Amniotic epithelial cell (primary cell): ENCODE measurements at regions not wholly inside any gene's neighbourhood (a gene's known extent, or its start where the extent isn't known, plus 50 kb on each side); places are given as distances from the start of the nearest gene placed in this dataset.

ENCODE experiments used
- DNase-seq: peaks from one replicate; pipeline ENCODE4 v3.0.0-alpha.2; 2010; ENCODE audit warnings: low read depth

DNA sequence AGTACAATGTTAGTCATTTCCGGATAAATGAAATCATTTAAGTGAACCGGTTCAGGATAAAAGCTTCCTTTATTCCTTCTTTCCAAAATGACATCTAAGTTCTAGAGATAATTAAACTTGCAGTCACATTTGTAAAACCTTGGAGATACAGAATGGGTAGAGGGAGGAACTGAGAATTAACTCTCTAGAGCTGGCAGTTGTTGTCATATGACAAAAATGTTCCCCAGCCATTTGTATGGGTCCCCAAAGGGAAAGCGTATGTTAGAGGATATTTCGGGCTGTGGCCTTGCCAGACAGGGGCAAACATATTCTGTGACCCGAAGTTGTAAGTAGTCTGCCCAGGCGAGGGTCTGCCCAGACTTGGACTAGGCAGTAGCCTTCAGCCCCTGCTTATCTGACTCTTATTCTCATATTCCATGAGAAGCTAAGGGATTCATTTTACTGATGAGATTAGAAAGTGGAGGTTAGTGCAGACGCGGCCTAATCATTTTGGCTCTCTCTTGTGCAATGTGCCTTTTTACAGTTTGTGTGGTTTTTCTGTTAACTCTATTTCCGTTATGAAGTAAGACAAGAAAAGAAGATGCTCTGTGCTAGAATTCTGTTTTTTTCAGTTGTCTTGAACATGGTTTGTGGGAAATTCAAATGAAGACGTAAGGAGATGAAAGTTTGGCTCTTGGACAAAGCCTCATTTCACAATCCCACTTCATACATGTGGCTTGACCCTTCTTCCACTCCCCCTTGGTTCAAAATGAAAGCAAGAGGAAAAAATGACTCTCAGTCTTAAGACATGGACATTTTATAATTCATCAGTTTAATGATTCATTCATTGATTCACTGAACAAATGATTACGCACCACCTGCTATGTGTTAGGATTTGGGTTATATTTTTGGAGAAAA lies 2394.2 kb upstream of the AGA start:
- DNase-seq, result no peak

DNA sequence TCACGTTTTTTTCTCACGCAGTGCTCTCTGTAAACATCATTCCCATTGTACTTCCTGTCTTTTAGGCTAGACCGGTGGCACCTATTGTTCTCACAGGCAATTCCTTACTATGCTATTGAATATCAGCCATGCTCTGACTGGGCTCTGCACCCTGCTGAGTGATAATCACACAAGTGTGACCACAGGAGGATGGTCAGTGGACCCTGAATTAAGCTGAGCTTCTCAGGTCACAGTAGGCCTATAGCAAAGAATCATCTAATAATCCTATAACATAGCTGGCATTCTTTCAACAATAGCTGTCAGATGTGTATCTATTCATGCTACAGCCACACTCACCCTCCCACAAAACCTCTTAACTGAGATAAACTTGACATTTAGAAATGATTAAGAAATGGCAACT lies 2399.8 kb upstream of the TENM3 start:
- DNase-seq, result no peak

DNA sequence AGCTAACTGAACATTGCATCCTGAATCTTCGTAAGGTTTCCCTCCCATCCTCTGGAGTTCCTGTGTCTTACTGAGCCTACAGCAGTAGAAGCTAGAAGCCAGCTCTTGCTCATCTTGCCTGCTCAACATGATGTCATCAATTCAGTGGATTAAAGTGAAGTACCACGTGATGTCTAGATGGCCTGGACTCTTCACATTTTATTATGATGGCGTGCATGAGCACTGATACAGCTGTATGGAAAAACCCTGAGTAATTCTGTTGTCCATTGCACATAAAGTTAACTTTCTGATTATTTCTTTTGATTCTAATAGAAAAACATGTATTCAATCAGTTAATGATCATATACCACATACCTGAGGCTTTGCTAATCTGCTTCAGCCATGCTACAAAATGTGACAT lies 2387.7 kb upstream of the TENM3 start:
- DNase-seq, result no peak

DNA sequence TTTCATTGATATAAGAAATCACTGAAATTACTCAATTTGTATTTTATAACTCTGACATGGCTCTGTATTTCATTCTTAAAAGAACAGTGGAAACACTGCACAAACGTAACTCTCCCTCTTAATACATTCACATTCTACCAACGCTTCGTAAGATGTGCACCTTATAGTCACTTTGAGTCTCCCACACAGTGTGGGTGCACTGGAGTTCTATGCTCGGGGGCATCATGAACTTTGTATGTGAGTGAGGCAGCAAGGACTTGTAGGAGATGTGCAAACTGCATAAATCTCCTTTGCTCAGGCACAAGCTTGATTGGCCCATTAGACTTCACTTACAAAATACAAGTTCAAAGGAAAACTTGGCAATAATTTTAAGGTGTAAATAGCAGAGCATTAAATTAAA lies 2385.0 kb upstream of the TENM3 start:
- DNase-seq, result no peak

DNA sequence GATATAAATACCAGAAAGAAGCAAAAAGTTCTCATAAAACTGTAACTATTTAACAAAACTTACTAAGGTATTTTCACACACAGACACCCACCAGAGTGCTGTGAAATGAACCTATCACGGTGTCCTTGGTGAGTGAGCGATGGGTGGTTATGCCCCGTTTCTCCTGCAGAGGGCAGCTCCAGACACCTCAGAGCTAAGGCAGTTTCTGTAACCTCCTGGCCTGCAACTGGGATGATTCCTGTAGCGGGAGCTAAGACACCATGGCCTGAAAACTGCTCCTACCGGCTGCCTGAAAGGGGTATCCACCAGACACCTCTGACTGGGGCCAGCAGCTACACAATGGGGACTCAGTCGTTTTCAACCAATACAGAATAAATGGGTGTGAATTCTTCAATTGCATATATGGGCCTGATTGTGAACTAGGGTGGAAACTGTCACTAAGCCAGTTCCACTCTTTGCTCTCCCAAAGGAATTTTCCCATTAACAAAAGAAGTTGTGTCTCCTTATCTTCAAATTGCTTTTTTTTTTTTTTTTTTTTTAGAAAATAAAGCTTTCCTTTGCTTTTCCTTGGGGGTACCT lies 2375.8 kb upstream of the TENM3 start:
- DNase-seq, result no peak

DNA sequence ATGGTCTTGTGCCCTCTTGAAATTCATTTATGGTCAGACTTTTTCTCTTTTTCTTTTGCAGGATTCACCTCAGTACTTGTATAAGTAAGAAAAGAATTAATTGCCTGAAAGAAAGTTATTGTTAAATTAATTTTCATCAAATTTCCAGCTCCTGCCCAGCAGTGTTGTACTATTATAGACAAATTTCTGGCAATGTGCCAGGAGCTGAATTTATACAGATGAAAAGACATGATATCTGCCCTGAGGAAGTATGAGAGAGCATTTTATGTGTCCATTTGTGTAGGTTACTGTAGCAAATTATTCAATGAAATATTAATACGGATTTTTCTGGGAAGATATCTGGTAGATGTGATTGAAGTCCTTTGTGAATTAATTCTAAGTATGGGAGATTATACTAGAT lies 2371.5 kb upstream of the TENM3 start:
- DNase-seq, result no peak

DNA sequence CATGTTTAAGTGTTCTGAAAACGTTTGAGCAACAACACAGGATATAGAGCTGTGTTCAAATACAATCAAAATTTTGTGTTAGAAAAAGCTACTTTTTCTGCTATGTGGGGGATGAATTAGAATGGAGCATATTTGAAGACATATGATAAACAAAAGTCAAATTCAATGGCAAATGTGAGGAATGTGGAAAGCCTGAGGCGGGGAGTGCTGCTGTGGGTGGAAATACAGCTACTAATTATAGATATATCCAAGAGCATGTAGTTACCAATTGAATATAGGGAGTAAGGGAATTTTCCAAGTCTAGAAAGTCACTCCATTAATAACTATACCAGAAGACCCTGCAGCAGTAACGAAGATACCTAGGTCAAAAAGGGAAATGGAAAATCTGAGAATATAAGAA lies 2370.4 kb upstream of the TENM3 start:
- no peak for DNase-seq

DNA sequence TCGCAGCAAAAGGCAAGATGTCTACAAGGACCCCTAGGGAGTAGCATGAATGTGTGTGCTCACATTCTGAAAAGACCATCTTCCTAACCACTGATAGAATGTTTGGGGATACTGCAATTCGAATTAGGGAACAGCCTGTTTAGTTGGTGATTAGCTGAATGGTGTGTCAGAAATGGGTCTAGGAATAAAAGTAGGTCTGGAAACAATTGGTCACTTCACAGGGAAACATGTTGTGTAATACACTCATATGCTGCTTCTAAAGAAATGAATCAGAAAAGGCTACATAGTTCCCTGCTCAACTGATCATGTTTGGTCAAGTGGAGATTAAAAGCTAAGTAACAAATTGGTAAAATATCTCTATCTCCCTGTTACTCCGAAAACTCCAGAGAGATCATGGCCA lies 2362.4 kb upstream of the TENM3 start:
- no peak for DNase-seq

DNA sequence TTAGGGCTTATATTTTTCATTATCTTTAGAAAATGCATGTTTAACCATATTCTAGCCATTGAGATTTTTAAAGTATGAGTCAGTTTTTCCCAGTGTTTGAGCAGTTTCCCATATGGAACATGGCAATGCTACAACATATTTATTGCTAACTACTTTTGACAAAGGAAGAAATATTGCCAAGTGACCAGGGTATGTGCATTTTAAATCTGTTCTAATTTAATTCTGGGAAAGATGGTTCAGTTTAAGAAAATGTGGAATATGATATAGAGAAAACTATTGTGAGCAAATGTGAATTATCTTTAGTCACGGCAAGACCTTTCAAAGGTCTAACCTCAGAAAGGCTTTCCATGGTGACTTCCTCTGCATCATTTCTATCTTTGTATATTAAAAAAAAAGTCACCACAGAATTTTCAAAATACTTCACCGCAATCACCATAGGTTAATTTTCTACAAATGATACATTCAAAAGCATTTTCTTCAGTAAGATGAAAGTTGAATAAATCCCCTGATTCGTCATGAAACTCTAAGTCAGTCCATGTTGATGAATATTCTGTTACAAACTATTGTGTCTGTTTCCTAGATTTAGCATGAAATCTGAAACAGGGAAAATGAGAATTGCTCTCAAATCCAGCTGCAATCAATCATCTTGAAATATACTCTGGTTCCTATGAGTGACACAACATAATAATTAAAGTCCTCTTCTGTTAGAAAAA lies 2349.0 kb upstream of the TENM3 start:
- DNase-seq, result no peak

DNA sequence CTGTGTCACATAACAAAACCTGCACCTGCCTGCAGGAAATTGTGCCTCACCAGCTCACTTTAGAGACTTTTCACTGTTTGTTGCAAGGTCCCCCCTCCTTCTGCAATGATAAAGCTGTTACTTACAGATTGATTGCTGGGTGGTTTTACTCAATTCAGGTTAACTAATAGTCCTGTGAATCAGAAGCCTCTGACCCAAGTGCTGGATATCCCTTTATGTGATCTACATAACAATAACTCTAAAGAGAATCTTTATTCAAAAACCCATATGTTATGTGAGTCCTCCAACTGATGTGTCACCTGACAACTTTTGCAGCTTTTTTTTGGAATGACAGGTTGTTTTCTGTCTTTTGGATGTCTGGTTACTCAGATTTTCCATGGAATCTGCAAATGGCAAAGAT lies 2323.6 kb upstream of the TENM3 start:
- DNase-seq, result no peak

DNA sequence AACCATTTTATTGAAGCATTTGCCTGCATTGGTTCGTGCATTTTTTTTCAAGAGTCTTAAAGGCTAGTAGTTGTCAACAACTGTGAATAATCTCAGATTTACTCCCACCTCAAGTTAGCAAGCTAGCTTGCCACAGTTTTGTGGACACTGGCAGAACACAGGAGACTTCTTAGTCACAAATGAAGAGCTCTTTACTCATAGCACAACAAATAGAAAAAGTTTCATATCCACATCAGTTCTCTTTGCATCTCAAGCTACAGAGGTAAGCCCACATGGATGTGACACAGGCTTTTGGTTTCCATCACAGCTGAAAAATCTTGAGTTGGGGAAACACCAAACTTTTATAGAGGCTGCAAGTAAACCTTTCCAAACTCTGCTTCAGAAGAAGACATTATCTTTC lies 2315.7 kb upstream of the TENM3 start:
- DNase-seq, result no peak

DNA sequence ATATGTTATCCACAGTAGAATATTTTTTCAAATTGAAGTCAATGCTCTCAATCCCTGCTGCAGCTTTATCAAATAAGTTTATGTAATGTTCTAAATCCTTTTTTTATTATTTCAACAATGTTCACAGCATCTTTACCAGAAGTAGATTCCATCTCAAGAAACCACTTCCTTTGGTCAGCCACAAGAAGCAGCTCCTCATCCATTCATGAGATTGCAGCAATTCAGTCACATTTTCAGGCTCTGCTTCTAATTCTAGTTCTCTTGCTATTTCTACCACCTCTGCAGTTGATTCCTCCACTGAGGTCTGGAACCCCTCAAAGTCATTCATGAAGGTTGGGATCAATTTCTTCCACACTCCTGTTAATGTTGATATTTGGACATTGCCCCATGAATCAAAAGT lies 2301.3 kb upstream of the TENM3 start:
- DNase-seq, result no peak

DNA sequence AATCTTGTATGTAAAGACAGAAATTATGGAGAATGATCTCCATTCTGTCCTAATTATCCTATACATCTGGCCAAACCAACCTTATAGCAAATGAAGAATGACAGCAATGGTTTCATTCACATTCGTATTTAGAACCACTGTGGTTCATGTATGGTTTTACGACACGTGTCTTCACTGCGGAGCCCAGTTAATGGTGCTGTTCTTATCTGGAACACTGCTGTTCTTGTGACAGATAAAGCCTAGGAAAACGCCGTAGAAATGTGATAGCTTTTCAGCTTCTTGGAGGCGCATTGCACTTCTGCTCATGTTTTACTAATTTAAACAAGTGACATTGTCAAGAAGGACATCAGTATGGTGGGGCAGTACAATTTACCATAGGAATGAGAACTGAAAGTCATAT lies 2266.4 kb upstream of the TENM3 start:
- no peak for DNase-seq

DNA sequence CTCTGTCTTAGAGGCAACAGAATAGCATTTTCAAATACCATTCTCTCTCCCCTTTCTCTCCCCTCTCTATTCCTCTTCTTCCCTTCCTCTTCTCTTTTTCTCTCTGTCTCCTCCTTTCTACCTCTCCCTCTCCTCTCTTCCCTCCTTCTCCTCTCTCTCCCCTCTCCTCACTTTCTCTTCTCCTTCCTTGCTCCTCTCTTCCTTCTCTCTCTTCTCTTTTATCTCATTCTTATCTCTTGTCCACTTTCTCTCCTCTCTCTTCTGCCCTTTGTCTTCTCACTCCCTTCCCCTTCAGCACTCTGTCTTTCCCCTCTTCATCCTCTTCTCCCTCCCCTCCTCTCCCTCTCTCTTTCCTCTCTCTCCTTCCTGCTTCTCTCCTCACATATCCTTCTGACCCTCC lies 2265.8 kb upstream of the TENM3 start:
- DNase-seq, result no peak

DNA sequence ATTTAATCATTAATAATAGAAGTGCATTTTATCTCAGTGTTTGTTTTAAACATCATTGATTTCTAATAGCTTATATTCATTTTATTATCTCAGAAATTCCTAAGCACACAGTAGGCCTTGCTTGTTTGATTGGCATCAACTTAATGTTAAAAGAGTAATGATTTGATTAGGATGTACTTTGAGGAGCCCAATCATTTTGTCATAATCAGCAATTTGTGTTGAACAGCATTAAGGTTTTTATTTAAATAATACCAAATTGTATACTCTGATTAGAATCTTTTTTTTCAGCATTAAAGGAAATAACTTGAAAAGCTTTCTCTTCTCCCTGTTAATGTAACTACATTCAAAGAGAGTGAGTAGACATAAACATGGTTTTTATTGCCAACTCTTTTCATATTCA lies 2262.0 kb upstream of the TENM3 start:
- no peak for DNase-seq

DNA sequence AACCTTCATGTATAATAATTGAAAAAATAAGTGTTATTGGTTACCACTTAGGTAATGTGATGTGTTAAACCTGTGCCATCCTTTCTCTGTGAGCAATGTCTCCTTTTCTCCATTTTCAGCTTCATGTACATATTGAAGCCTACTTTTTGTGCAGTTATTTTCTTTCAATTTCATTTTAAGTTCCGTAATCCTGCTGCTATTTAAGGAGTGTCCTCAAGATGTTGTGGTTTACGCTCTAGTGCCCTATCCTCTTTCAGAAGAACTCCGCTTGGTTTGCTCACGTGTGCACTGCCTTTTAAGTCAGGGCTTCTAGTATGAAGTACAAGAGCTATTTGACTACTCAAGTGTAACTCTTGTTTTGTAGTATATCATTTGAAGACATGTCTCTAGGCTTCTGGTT lies 2253.2 kb upstream of the TENM3 start:
- no peak for DNase-seq

DNA sequence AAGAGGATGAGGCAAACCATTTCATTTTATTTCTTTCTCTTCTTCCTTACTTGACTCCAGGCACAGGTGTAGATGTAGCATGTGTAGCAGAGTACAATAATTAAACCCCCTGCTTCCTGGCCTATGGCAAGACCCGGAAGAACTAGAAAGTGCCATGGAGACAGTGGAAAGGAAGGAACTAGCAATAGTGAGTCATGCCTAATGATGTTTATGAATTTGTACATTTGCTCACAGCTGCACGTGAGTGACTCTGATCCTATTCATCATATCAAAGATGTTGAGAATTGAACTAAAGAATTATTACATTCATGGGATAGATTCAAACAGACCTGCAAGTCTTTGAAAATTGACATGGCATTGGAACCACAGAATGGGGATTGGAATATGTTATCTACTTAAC lies 2233.9 kb upstream of the TENM3 start:
- DNase-seq, result no peak

DNA sequence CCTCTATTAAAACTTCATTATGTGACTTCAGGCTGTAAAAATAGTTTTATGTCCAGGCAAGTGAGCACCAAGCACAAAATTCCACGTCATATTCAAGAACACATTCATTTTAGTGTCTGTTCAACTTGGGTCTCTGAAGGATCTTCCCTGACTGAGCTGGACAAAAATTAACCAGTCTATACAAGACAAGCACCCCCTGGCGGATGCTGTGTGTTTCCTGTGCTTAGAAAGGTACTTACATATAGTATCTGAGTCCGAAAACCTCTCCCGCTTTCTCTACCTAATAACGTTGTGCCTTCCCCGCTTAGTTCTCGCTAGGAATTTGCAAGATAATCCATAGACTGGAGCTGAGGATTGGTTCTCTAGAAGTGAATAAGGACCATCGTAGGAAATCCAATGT lies 2214.5 kb upstream of the TENM3 start:
- no peak for DNase-seq

DNA sequence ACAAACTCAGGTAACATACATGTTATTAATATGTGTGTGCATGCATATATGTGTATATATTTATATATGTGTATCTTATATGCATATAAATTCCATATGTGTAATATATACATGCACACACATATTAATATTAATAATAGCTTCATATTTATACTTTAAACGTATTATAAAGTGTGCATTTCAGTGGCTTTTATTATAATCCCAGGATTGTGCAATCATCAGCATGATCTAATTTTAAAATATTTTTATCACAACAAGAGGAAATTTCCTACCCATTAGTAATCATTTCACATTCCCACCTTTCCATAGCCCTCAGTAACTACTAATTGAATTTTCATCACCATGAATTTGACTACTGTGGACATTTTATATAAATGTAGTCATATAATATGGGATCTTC lies 2211.9 kb upstream of the TENM3 start:
- DNase-seq, result no peak

DNA sequence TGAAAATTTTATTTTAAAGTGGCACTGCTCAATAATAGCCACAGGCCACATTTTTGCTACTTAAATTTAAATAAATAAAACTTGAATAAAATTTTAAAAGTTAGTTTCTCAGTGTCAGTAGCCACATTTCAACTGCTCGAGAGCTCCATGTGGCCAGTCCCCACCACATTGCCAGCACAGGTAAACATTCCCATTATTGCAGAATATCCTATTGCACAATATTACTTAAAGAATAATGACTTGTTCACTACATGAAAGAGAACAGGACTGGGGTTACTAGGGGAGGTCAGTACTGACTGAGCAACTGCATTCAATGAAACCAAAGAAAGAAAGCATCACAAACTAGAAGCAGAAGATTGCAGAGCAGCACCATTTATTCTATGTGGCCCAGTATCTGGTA lies 2201.6 kb upstream of the TENM3 start:
- DNase-seq, result no peak

DNA sequence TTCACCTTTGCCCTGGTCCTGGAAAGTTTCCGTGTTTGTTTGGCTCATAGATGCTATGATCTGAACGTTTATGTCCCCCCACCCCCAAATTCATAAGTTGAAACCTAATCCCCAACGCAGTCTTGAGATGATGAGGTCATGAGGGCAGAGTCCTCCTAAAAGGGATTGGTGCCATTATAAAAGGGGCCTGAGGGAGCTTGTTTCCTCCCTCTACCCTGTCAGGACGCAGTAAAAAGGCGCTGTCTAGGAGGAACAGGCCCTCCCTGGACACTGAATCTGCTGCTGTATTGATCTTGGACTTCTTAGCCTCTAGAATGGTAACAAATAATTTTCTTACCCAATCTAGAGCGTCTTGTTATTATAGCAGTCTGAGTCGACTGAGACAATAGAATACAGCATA lies 2190.6 kb upstream of the TENM3 start:
- DNase-seq, result no peak

DNA sequence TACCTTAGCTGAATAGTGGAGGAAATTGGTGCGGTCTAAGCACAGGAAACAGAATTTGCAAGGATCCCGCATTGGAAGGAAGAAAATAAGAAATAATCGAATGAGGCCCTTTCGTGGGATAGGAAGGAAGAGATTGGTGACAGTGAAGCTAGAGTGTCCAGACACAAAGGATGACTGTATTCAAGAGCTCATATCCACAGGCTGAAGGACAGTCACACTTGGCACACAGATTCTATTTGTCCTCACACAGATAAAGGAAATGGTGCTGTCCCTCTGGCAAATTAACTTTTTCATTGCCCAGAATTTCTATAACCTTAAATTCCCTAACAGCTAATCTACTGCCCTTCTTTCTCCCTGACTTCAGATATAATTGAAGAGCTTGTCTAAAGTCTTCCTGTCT lies 2188.9 kb upstream of the TENM3 start:
- DNase-seq, result no peak

DNA sequence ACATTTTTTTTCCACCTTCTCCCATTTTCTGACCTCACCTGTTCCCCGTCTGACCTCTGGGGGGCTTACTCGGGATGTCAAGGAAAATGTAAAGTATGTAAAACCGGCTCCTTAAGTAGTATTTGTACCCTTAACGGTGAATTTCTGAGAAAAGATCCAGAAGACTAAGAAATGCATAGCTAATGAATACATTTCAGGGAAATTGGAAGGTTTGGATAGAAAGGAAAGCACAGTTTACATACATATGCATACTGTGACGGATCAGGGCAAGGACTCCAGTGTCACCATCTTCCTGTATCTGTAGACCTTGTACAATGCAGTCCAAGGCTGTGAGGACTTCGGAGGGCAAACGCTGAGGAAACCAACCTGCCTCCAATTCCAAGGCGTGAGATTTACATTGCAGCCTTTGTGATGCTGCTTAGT lies 2185.9 kb upstream of the TENM3 start:
- no peak for DNase-seq
